Neural progenitor cell (in vitro differentiated cells): ENCODE measurements at regions not wholly inside any gene's neighbourhood (a gene's known extent, or its start where the extent isn't known, plus 50 kb on each side); places are given as distances from the start of the nearest gene placed in this dataset.

Experiments
- DNase-seq: peaks from one replicate; pipeline ENCODE4 v3.0.0-alpha.2; 2016; ENCODE audit warnings: low spot score
- H2AFZ ChIP-seq: fragments of 200-600 bp; sonication (generic); replicated peaks from 2 replicates; pipeline ENCODE4 v1.6.1; 2016; ENCODE audit warnings: antibody characterized with exemption
- H3F3A ChIP-seq: fragments of 200-600 bp; sonication (generic); 2 replicates; pipeline ENCODE4 v1.6.1; 2016; ENCODE audit warnings: antibody characterized with exemption, low read depth
- H3K27ac ChIP-seq: fragments of 200-600 bp; sonication (generic); 2 replicates; pipeline ENCODE4 v1.5.1; 2016; ENCODE audit warnings: mild to moderate bottlenecking
- H3K27me3 ChIP-seq: fragments of 200-600 bp; sonication (generic); 2 replicates; pipeline ENCODE4 v1.6.1; 2016; ENCODE audit warnings: mild to moderate bottlenecking, moderate library complexity
- H3K36me3 ChIP-seq: fragments of 200-600 bp; sonication (generic); 2 replicates; pipeline ENCODE4 v1.5.1; 2016
- H3K4me1 ChIP-seq: fragments of 200-600 bp; sonication (generic); 2 replicates; pipeline ENCODE4 v1.6.1; 2016; ENCODE audit warnings: mixed run types
- H3K4me2 ChIP-seq: fragments of 200-600 bp; sonication (generic); 2 replicates; pipeline ENCODE4 v1.6.1; 2016
- H3K4me3 ChIP-seq: fragments of 200-600 bp; sonication (generic); 2 replicates; pipeline ENCODE4 v1.5.1; 2016
- H3K79me2 ChIP-seq: fragments of 200-600 bp; sonication (generic); 2 replicates; pipeline ENCODE4 v1.6.1; 2016; ENCODE audit warnings: low read depth
- H3K9ac ChIP-seq: fragments of 200-600 bp; sonication (generic); 2 replicates; pipeline ENCODE4 v1.6.1; 2016
- H3K9me3 ChIP-seq: fragments of 200-600 bp; sonication (generic); 2 replicates; pipeline ENCODE4 v1.5.1; 2016; ENCODE audit warnings: low read depth
- H4K20me1 ChIP-seq: fragments of 200-600 bp; sonication (generic); 2 replicates; pipeline ENCODE4 v1.6.1; 2016; ENCODE audit warnings: low read depth
- H3K27ac Mint-ChIP-seq: 3 replicates; pipeline ENCODE4 v1.8.0; 2021; ENCODE audit warnings: mixed read lengths
- H3K27me3 Mint-ChIP-seq: 2 replicates; pipeline ENCODE4 v1.8.0; 2022; ENCODE audit warnings: low read depth, mild to moderate bottlenecking, inconsistent platforms, moderate library complexity, mixed read lengths; ENCODE audit not compliant: insufficient read depth
- H3K36me3 Mint-ChIP-seq: 3 replicates; pipeline ENCODE4 v1.8.0; 2021; ENCODE audit warnings: mixed read lengths
- H3K4me1 Mint-ChIP-seq: 3 replicates; pipeline ENCODE4 v1.8.0; 2021; ENCODE audit warnings: mixed read lengths
- H3K4me3 Mint-ChIP-seq: 3 replicates; pipeline ENCODE4 v1.8.0; 2021; ENCODE audit warnings: mild to moderate bottlenecking, moderate library complexity, mixed read lengths
- H3K9me3 Mint-ChIP-seq: 3 replicates; pipeline ENCODE4 v1.8.0; 2020; ENCODE audit warnings: mixed read lengths
- EZH2 ChIP-seq: fragments of 200-600 bp; sonication (generic); IDR thresholded peaks from 2 replicates; pipeline ENCODE4 v1.6.1; 2017; ENCODE audit warnings: antibody characterized with exemption, mild to moderate bottlenecking, moderate library complexity
- EZH2phosphoT487 ChIP-seq: fragments of 200-600 bp; sonication (generic); IDR thresholded peaks from 2 replicates; pipeline ENCODE4 v1.6.1; 2017; ENCODE audit warnings: antibody characterized with exemption
- TF ChIP-seq, protein P1 (sequence below): fragments of 200-600 bp; sonication (generic); IDR thresholded peaks from 2 replicates; pipeline ENCODE4 v1.5.1; 2017; ENCODE audit warnings: antibody characterized with exemption, mild to moderate bottlenecking

DNA sequence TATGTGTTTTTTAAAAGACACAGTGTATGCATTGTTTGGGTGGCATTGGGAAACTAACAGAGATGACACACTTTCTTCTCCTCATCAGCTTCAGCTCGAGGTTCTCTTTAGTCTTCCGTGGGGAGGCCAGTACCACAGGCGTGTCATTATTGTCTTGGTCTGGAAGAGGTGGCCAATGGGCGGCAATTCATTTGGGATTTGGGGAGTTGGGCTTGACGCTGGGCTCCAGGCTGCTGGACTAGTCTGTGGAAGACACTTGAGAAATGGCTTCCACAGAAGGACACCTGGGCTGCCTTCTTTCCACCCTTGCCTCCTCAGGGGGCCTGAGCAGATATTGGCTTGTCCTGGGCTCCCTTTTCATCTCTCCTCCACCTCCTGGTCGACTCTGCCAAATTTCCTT lies 192.2 kb downstream of the SH2D4B start:
- Mint-ChIP-seq H3K9me3 (peaks cover 2% of the 10 kb centered on the region), H3K4me3 (no peak overlapping the region), H3K36me3 (no peaks in the 10 kb centered on the region), H3K4me1 (no peaks in the 10 kb centered on the region), H3K27ac (no peak overlapping the region), H3K27me3 (peaks cover 2% of the 10 kb centered on the region)
- Histone ChIP-seq H4K20me1 (no peaks in the 10 kb centered on the region), H3K9ac (no peak overlapping the region), H3K4me2 (no peak overlapping the region), H3K27ac (no peak overlapping the region), H3F3A (no peaks in the 10 kb centered on the region), H2AFZ (no peak overlapping the region), H3K27me3 (no peaks in the 10 kb centered on the region), H3K36me3 (no peaks in the 10 kb centered on the region), H3K4me1 (no peaks in the 10 kb centered on the region), H3K4me3 (no peak overlapping the region), H3K9me3 (no peaks in the 10 kb centered on the region), H3K79me2 (no peaks in the 10 kb centered on the region)
- DNase-seq, result no peak
- TF ChIP-seq, protein P1, sequence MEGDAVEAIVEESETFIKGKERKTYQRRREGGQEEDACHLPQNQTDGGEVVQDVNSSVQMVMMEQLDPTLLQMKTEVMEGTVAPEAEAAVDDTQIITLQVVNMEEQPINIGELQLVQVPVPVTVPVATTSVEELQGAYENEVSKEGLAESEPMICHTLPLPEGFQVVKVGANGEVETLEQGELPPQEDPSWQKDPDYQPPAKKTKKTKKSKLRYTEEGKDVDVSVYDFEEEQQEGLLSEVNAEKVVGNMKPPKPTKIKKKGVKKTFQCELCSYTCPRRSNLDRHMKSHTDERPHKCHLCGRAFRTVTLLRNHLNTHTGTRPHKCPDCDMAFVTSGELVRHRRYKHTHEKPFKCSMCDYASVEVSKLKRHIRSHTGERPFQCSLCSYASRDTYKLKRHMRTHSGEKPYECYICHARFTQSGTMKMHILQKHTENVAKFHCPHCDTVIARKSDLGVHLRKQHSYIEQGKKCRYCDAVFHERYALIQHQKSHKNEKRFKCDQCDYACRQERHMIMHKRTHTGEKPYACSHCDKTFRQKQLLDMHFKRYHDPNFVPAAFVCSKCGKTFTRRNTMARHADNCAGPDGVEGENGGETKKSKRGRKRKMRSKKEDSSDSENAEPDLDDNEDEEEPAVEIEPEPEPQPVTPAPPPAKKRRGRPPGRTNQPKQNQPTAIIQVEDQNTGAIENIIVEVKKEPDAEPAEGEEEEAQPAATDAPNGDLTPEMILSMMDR, result no peak
- TF ChIP-seq EZH2, result no peak
- no peak for TF ChIP-seq EZH2phosphoT487

DNA sequence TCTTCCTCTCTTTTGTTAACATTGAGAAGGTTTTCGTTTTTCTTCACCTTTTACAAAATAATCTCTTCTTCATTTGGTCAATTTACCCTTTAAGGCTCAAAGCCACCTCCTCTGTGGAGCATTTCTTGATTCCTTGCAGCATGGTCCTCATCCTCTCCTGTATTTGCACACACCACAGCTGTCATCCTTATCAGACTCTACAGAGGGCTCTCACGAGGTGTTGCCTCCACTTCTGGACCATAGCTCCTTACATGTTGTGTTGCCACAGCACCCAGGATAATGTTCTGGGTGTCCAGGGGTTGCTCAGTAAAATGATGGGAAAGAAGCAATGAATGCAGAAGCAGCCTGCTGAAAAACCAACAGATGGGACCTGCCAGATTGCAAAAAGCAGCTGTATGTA lies 192.8 kb downstream of the SH2D4B start:
- H3K4me2 ChIP-seq, result no peak overlapping the region
- no peak overlapping the region for H3K4me3 ChIP-seq
- no peak for DNase-seq
- TF ChIP-seq EZH2 (no peak), EZH2phosphoT487 (no peak)
- TF ChIP-seq, protein P1, result no peak
- H3F3A ChIP-seq, result no peaks in the 10 kb centered on the region
- H3K9ac ChIP-seq, result no peak overlapping the region
- peaks cover 2% of the 10 kb centered on the region for H3K27me3 Mint-ChIP-seq
- H3K4me1 ChIP-seq, result no peaks in the 10 kb centered on the region
- no peaks in the 10 kb centered on the region for H3K79me2 ChIP-seq
- H3K9me3 ChIP-seq, result no peaks in the 10 kb centered on the region
- H3K27ac Mint-ChIP-seq, result no peak overlapping the region
- no peaks in the 10 kb centered on the region for H3K4me1 Mint-ChIP-seq
- H3K36me3 ChIP-seq, result no peaks in the 10 kb centered on the region
- H3K4me3 Mint-ChIP-seq, result no peak overlapping the region
- H4K20me1 ChIP-seq, result no peaks in the 10 kb centered on the region
- no peak overlapping the region for H3K27ac ChIP-seq
- H2AFZ ChIP-seq, result no peak overlapping the region
- H3K36me3 Mint-ChIP-seq, result no peaks in the 10 kb centered on the region
- H3K27me3 ChIP-seq, result no peaks in the 10 kb centered on the region
- H3K9me3 Mint-ChIP-seq, result peaks cover under 1% of the 10 kb centered on the region

DNA sequence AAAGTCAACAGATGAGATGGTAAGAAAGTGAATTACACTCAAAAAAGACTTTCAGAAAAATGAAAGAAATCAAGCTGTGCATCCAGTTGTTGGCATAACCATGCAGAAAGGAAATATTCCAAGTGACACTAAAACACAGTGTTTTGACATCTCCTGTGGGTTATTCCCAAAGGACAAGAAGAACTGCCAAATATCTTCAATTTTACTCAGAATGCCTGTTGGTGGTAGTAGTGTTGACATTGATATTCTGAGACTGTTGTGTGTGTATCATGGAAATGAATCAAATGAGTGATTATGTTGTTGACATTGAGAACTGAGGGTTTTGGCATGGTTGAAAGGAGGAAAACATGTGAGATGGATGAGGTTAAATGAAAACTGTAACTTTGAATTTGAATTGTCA lies 196.9 kb downstream of the SH2D4B start:
- H3K4me1 ChIP-seq, result peaks cover 19% of the 10 kb centered on the region
- Mint-ChIP-seq H3K27ac (no peak overlapping the region), H3K4me1 (peaks cover 5% of the 10 kb centered on the region), H3K9me3 (peaks cover 4% of the 10 kb centered on the region), H3K4me3 (no peak overlapping the region), H3K36me3 (no peaks in the 10 kb centered on the region), H3K27me3 (peaks cover 2% of the 10 kb centered on the region)
- H4K20me1 ChIP-seq, result no peaks in the 10 kb centered on the region
- no peak overlapping the region for H3K4me3 ChIP-seq
- no peaks in the 10 kb centered on the region for H3F3A ChIP-seq
- no peak overlapping the region for H3K9ac ChIP-seq
- H3K36me3 ChIP-seq, result no peaks in the 10 kb centered on the region
- no peaks in the 10 kb centered on the region for H3K9me3 ChIP-seq
- H3K4me2 ChIP-seq, result no peak overlapping the region
- H3K27me3 ChIP-seq, result no peaks in the 10 kb centered on the region
- no peaks in the 10 kb centered on the region for H3K79me2 ChIP-seq
- no peak overlapping the region for H2AFZ ChIP-seq
- no peak for TF ChIP-seq EZH2
- TF ChIP-seq, protein P1, result no peak
- TF ChIP-seq EZH2phosphoT487, result no peak
- H3K27ac ChIP-seq, result no peak overlapping the region
- DNase-seq, result no peak

DNA sequence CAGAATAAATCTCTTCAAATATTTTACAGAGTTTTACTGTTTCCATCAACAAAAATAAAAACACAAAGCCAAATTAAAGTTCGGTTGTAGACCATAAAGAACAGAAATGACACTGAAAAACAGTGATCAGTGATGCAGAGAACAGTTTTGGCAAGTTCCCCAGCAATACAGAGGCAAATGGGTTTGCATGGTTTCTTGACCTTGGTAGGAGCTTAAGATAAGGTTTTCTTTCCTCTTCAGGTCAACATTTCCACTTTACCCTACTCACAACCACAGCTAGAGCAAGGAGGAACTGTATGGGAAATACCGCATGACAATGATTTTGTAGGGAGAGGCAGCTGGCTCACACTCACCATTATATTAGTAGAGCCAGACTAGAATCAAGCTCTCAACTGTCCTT lies 199.5 kb downstream of the SH2D4B start:
- no peak overlapping the region for H2AFZ ChIP-seq
- no peak overlapping the region for H3K4me3 ChIP-seq
- H3K9ac ChIP-seq, result no peak overlapping the region
- no peak for DNase-seq
- Mint-ChIP-seq H3K4me3 (no peak overlapping the region), H3K27me3 (no peaks in the 10 kb centered on the region), H3K36me3 (no peaks in the 10 kb centered on the region), H3K27ac (no peak overlapping the region), H3K4me1 (peaks cover 5% of the 10 kb centered on the region), H3K9me3 (peaks cover 10% of the 10 kb centered on the region)
- no peaks in the 10 kb centered on the region for H3F3A ChIP-seq
- H3K27me3 ChIP-seq, result no peaks in the 10 kb centered on the region
- H3K4me1 ChIP-seq, result peaks cover 19% of the 10 kb centered on the region
- H3K79me2 ChIP-seq, result no peaks in the 10 kb centered on the region
- H3K27ac ChIP-seq, result no peak overlapping the region
- H3K36me3 ChIP-seq, result no peaks in the 10 kb centered on the region
- H3K9me3 ChIP-seq, result no peaks in the 10 kb centered on the region
- no peak overlapping the region for H3K4me2 ChIP-seq
- TF ChIP-seq, protein P1, result no peak
- no peak for TF ChIP-seq EZH2
- no peaks in the 10 kb centered on the region for H4K20me1 ChIP-seq
